Psoas muscle (tissue), 7 donors: ENCODE measurements at regions not wholly inside any gene's neighbourhood (a gene's known extent, or its start where the extent isn't known, plus 50 kb on each side); places are given as distances from the start of the nearest gene placed in this dataset.
"Not testable (repeated sequence)": the region's sequence is repeated elsewhere in the genome, so short reads cannot be mapped to it uniquely, and the experiment has no call there.

Experiments used
- ATAC-seq, 4 donors: fragments of 200-7000 bp; cut with Tn5 transposase; one replicate each; pipeline ENCODE4 v1.9.1; 2020; ENCODE audit warnings: moderate library complexity in 3 of 4, mild to moderate bottlenecking in 2 of 4
- DNase-seq, 2 donors: peaks; one replicate each; pipeline ENCODE4 v3.0.0-alpha.2; 2020
- H3K27ac ChIP-seq: fragments of 200-600 bp; one replicate; pipeline ENCODE4 v1.8.0; 2022
- H3K27me3 ChIP-seq, 3 donors: fragments of 200-600 bp in 1 of 3; one replicate each; pipeline versions ENCODE4 v1.6.1 to v1.8.0; 2013 to 2022; ENCODE audit warnings: low read length in 2 of 3, mild to moderate bottlenecking in 2 of 3, moderate library complexity in 1 of 3; ENCODE audit not compliant: insufficient read depth in 3 of 3
- H3K36me3 ChIP-seq, 2 donors: fragments of 200-600 bp in 1 of 2; one replicate each; pipeline versions ENCODE4 v1.6.1 to v1.8.0; 2013 to 2022; ENCODE audit warnings: low read depth in 1 of 2, mild to moderate bottlenecking in 1 of 2, moderate library complexity in 1 of 2; ENCODE audit not compliant: insufficient read depth in 1 of 2
- H3K4me1 ChIP-seq: fragments of 200-600 bp; one replicate; pipeline ENCODE4 v1.8.0; 2022
- H3K4me3 ChIP-seq: fragments of 200-600 bp; one replicate; pipeline ENCODE4 v1.8.0; 2022; ENCODE audit warnings: mild to moderate bottlenecking
- H3K9me3 ChIP-seq: fragments of 200-600 bp; one replicate; pipeline ENCODE4 v1.8.0; 2022
- WGBS, 3 donors: extraction: QIAGEN DNeasy Blood & Tissue Kit; methylation state at CpG; one replicate each; pipeline versions ENCODE4 v1.1.6 to v1.1.7; 2013; 5-methylcytosine and 5-hydroxymethylcytosine counted together
- intact Hi-C, 2 donors: fragments of 100-400 bp; cut with DNase I; formaldehyde crosslinking; loops; one replicate each; pipeline versions ENCODE4 v1.11.0 to v1.14.2; 2022
- TF ChIP-seq, protein P1 (sequence below): fragments of 200-600 bp; IDR thresholded peaks from one replicate; pipeline ENCODE4 v1.8.0; 2022; ENCODE audit warnings: antibody characterized with exemption
- donor health status: healthy with polysubstance abuse.
- donor health status: DM: no; HTN: no; CAD: no; lungs with moderate emphysema.
- donor health status: Bipolar disorder and iron deficiency.
- donor health status: healthy.
- donor health status: DM: yes; HTN: yes; CAD: no.
- donor health status: DM: no; HTN: no; CAD: no.
- donor health status: DM: yes; HTN: yes; CAD: no.

DNA sequence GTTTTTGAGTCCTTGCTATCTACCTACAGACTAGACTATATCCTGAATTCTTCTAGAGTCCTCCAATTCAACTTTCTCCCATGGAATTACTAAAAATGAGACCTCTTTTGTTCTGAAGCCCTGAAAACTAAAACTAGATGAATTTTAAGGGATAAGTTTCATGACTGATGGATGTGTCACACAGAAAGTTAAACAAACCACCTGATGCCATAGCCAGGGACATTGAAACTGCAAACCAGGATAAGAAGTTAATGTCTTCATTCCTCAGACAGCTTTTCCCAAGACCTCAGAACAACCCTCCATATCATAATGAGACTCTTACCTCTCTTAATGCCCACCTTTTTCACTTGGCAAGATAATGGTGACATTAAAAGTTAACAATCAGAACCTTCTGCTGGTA is 81.5 kb upstream of the PTPN13 start:
- Histone ChIP-seq H3K36me3 (no peaks in the 10 kb centered on the region), H3K27ac (no peak overlapping the region)
- DNase-seq = no peak

DNA sequence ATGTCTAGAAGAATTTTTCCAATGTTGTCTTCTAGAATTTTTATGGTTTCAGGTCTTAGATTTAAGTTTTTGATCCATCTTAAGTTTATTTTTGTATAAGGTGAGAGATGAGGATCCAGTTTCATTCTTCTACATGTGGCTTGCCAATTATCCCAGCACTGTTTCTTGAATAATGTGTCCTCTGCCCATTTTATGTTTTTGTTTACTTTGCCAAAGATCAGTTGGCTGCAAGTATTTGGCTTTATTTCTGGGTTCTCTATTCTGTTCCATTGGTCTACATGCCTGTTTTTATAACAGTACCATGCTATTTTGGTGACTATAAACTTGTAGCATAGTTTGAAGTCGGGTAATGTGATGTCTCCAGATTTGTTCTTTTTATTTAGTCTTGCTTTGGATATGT is 78.2 kb upstream of the PTPN13 start:
- H3K27ac ChIP-seq, ATAC-seq, H3K27me3 ChIP-seq, DNase-seq, H3K36me3 ChIP-seq, H3K9me3 ChIP-seq, H3K4me1 ChIP-seq, intact Hi-C loops, H3K4me3 ChIP-seq: not testable (repeated sequence)
- WGBS, 3 donors = 69 to 71% (median 71%) methylated on average over 1 of the region's 1 CpG

More for the DNA sequence above, 81.5 kb upstream of the PTPN13 start:
- no peaks in the 10 kb centered on the region for H3K27me3 ChIP-seq
- intact Hi-C loops = no loop called here
- ATAC-seq = no peak
- H3K9me3 ChIP-seq = no peaks in the 10 kb centered on the region
- no peaks in the 10 kb centered on the region for H3K4me1 ChIP-seq
- TF ChIP-seq, protein P1, sequence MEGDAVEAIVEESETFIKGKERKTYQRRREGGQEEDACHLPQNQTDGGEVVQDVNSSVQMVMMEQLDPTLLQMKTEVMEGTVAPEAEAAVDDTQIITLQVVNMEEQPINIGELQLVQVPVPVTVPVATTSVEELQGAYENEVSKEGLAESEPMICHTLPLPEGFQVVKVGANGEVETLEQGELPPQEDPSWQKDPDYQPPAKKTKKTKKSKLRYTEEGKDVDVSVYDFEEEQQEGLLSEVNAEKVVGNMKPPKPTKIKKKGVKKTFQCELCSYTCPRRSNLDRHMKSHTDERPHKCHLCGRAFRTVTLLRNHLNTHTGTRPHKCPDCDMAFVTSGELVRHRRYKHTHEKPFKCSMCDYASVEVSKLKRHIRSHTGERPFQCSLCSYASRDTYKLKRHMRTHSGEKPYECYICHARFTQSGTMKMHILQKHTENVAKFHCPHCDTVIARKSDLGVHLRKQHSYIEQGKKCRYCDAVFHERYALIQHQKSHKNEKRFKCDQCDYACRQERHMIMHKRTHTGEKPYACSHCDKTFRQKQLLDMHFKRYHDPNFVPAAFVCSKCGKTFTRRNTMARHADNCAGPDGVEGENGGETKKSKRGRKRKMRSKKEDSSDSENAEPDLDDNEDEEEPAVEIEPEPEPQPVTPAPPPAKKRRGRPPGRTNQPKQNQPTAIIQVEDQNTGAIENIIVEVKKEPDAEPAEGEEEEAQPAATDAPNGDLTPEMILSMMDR = no peak
- H3K4me3 ChIP-seq = no peak overlapping the region

DNA sequence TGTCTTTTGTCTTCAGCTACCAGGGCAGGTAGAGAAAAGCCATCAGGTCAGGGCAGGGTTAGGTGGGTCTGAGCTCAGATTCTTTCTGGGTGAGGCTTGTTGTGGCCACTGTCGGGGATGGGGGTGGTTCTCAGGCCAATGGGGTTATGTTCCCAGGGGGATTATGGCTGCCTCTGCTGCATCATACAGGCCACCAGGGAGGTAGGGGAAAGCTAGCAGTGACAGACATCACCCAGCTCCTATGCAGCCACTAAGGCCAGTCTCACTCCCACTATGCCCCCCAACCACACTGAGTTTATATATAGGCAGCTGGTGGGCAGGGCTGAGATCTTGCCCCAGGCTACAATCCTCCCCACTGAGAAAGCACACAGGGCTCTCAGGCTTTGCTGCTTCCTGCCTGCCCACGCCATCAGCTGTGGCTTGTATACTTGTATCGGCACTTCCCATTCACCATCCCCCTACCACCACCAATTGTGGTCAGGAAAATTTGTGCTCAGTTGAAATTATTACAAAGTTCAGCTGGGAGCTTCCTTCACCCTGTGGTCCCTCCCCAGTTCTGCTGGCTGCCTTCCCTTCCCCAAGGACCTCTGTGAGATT is 72.6 kb upstream of the PTPN13 start:
- H3K27ac ChIP-seq = no peak overlapping the region
- WGBS, 3 donors = 87 to 93% (median 90%) methylated on average over 3 of the region's 3 CpGs

DNA sequence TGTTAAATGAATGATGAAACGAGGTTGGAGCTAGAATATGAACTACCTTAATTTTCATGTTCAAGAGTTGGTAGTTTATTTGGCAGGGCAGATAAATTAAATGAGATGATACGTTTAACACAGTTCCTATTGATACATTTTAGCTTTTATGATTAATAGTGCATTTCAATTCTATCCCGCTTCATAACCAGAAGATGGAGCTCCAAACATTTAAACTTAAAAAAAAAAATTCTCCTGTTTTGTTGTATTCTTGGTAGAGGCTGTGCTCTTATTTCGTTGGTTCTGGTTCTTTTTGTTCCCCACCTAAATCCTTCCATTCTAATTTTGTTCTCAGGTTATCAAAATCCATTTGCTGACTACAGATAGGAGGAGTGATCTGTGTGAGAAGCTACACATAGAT is 71.8 kb upstream of the PTPN13 start:
- ATAC-seq = no peak
- H3K4me1 ChIP-seq = no peaks in the 10 kb centered on the region
- H3K4me3 ChIP-seq = no peak overlapping the region
- TF ChIP-seq, protein P1 = no peak
- intact Hi-C loops = no loop called here
- H3K27ac ChIP-seq = no peak overlapping the region
- no peaks in the 10 kb centered on the region for H3K27me3 ChIP-seq
- no peaks in the 10 kb centered on the region for H3K36me3 ChIP-seq
- peaks cover 10% of the 10 kb centered on the region for H3K9me3 ChIP-seq
- no peak for DNase-seq
- 67 to 76% (median 68%) methylated on average over 4 of the region's 4 CpGs for WGBS, 3 donors

More for the DNA sequence above, 72.6 kb upstream of the PTPN13 start:
- H3K36me3 ChIP-seq = no peaks in the 10 kb centered on the region
- no peaks in the 10 kb centered on the region for H3K4me1 ChIP-seq
- H3K9me3 ChIP-seq = peaks cover 10% of the 10 kb centered on the region
- intact Hi-C loops = no loop called here
- ATAC-seq (no peak), DNase-seq (no peak)
- TF ChIP-seq, protein P1 = no peak
- no peaks in the 10 kb centered on the region for H3K27me3 ChIP-seq
- H3K4me3 ChIP-seq = no peak overlapping the region

DNA sequence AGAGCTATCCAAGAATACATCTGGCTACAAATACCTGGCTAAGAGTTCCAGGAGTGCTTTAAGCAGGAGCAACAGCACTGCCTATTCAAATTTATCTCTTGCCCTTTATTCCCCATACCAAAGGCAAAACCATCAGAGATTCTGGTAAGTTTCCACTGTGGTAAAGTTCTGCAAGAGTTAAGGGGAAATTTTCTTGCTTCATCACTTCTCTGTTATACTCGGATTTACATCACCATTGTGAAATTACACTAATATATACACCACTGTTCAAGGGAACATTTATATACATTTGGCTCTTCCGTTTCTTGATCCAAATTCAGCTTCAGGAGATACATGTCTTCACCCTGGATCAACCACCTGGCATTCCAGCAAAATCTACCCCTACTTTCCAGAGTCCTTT is 70.8 kb upstream of the PTPN13 start:
- Histone ChIP-seq H3K27ac (no peak overlapping the region), H3K4me1 (no peaks in the 10 kb centered on the region), H3K4me3 (no peak overlapping the region), H3K36me3 (no peaks in the 10 kb centered on the region), H3K27me3 (no peaks in the 10 kb centered on the region), H3K9me3 (peaks cover 10% of the 10 kb centered on the region)
- DNase-seq = no peak
- 66 to 80% (median 70%) methylated on average over 2 of the region's 2 CpGs for whole genome bisulfite sequencing, 3 donors
- ATAC-seq = no peak
- intact Hi-C loops = no loop called here
- TF ChIP-seq, protein P1 = no peak

DNA sequence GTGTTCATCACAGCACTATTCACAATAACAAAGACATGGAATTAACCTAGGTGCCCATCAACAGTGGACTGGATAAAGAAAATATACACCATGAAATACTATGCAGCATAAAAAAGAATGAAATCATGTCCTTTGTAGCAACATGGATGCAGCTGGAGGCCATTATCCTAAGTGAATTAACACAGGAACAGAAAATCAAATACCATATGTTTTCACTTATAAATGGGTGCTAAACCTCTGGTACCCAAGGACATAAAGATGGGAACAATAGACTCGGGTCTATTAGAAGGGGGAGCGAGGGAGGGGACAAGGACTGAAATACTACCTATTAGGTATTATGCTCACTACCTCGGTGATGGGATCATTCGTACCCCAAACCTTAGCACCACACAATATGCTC is 66.4 kb upstream of the PTPN13 start:
- H3K27me3 ChIP-seq, H3K36me3 ChIP-seq, H3K27ac ChIP-seq, DNase-seq, H3K4me1 ChIP-seq, ATAC-seq, intact Hi-C loops, H3K9me3 ChIP-seq, H3K4me3 ChIP-seq: not testable (repeated sequence)
- 76 to 81% (median 78%) methylated on average over 4 of the region's 4 CpGs for WGBS, 3 donors
